Superior temporal gyrus (tissue), 1 donor: ENCODE measurements at regions not wholly inside any gene's neighbourhood (a gene's known extent, or its start where the extent isn't known, plus 50 kb on each side); places are given as distances from the start of the nearest gene placed in this dataset.

Experiments
- DNase-seq: peaks from one replicate; pipeline ENCODE4 v3.0.0-alpha.2; 2016; ENCODE audit errors: extremely low spot score

- DNase-seq: no peak
Observed at GRCh38 chr3:30492322-30493192, 113.8 kb upstream of the TGFBR2 start.

- DNase-seq: no peak
Observed at GRCh38 chr3:30493911-30494311, 112.5 kb upstream of the TGFBR2 start.

- no peak for DNase-seq
Observed at GRCh38 chr3:30495172-30496065, 111.0 kb upstream of the TGFBR2 start.

- DNase-seq: no peak
Observed at GRCh38 chr3:30496066-30496966, 110.1 kb upstream of the TGFBR2 start.

GRCh38 chr3:30498587-30498967, 107.8 kb upstream of the TGFBR2 start:
- DNase-seq: no peak

- DNase-seq: no peak
Observed at GRCh38 chr3:30500666-30501399, 105.6 kb upstream of the TGFBR2 start.

GRCh38 chr3:30501526-30501925, 104.9 kb upstream of the TGFBR2 start:
- no peak for DNase-seq

GRCh38 chr3:30502051-30502741, 104.2 kb upstream of the TGFBR2 start:
- no peak for DNase-seq

- DNase-seq: no peak
Observed at GRCh38 chr3:30502742-30503073, 103.7 kb upstream of the TGFBR2 start.

- DNase-seq: no peak
Observed at GRCh38 chr3:30503446-30503845, 103.0 kb upstream of the TGFBR2 start.

GRCh38 chr3:30504939-30505338, 101.5 kb upstream of the TGFBR2 start:
- DNase-seq: no peak

- no peak for DNase-seq
Observed at GRCh38 chr3:30505866-30506520, 100.4 kb upstream of the TGFBR2 start.

- no peak for DNase-seq
Observed at GRCh38 chr3:30508339-30508738, 98.1 kb upstream of the TGFBR2 start.

- DNase-seq: no peak
Observed at GRCh38 chr3:30510596-30510995, 95.8 kb upstream of the TGFBR2 start.

GRCh38 chr3:30511524-30512251, 94.7 kb upstream of the TGFBR2 start:
- DNase-seq: no peak

- no peak for DNase-seq
Observed at GRCh38 chr3:30512576-30512975, 93.8 kb upstream of the TGFBR2 start.

GRCh38 chr3:30513374-30514152, 92.8 kb upstream of the TGFBR2 start:
- DNase-seq: no peak

GRCh38 chr3:30516238-30516637, 90.2 kb upstream of the TGFBR2 start:
- DNase-seq: no peak
